ENCODE measurements at regions not wholly inside any gene's neighbourhood (a gene's known extent, or its start where the extent isn't known, plus 50 kb on each side); places are given as distances from the start of the nearest gene placed in this dataset.

DNA sequence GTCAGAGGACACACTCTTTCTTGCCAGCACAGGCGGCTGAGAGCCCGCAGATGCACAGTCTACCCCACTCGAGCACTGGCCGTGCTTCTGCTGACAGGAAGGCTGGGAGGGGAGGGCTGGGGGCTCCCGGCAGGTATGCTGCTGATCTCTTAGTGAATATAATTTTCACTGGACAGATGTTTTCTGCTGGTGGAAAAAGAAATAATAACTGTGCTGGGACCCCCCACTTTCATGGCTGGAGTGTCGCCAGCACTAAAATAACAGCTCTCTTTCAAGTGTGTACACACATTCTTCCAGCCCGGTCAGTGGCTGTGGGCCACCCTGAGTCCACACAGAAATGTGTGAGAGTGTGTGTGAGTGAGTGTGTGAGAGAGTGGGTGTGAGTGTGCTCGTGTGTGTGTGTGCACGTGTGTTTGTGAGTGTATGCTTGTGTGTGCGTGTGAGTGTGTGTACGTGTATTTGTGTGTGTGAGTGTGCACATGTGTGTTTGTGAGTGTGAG lies 167.7 kb upstream of the USP24 start:
- TF ChIP-seq ZNF274 (IDR thresholded peaks at IDR 0.05; ENCODE audit: low read depth, low read length), result no peak

GRCh38 chr1:55381983-55382382 lies 166.8 kb upstream of the USP24 start:
- TF ChIP-seq ZNF274 (IDR thresholded peaks at IDR 0.05; ENCODE audit: low read depth, low read length), result no peak
- H3K4me3 ChIP-seq (ENCODE audit: low read length), result no peak overlapping the region

More for the DNA sequence above, 167.7 kb upstream of the USP24 start:
- no peak overlapping the region for H3K4me3 ChIP-seq (ENCODE audit: low read length)

- H3K4me3 ChIP-seq (ENCODE audit: low read length), result no peak overlapping the region
- no peak for TF ChIP-seq ZNF274 (IDR thresholded peaks at IDR 0.05; ENCODE audit: low read depth, low read length)
Measured at GRCh38 chr1:55381491-55381890, 166.3 kb upstream of the USP24 start.

- no peak overlapping the region for H3K4me3 ChIP-seq (ENCODE audit: low read length)
- no peak for TF ChIP-seq ZNF274 (IDR thresholded peaks at IDR 0.05; ENCODE audit: low read depth, low read length)
Measured at GRCh38 chr1:55380355-55380970, 165.3 kb upstream of the USP24 start.

- no peak for TF ChIP-seq ZNF274 (IDR thresholded peaks at IDR 0.05; ENCODE audit: low read depth, low read length)
- no peak overlapping the region for H3K4me3 ChIP-seq (ENCODE audit: low read length)
Measured at GRCh38 chr1:55378582-55378981, 163.4 kb upstream of the USP24 start.

- no peak for TF ChIP-seq ZNF274 (IDR thresholded peaks at IDR 0.05; ENCODE audit: low read depth, low read length)
Measured at GRCh38 chr1:55376897-55377296, 161.7 kb upstream of the USP24 start.

GRCh38 chr1:55375617-55376258 lies 160.6 kb upstream of the USP24 start:
- TF ChIP-seq ZNF274 (IDR thresholded peaks at IDR 0.05; ENCODE audit: low read depth, low read length), result no peak
- H3K4me3 ChIP-seq (ENCODE audit: low read length), result no peak overlapping the region

More at GRCh38 chr1:55376897-55377296, 161.7 kb upstream of the USP24 start:
- no peak overlapping the region for H3K4me3 ChIP-seq (ENCODE audit: low read length)

DNA sequence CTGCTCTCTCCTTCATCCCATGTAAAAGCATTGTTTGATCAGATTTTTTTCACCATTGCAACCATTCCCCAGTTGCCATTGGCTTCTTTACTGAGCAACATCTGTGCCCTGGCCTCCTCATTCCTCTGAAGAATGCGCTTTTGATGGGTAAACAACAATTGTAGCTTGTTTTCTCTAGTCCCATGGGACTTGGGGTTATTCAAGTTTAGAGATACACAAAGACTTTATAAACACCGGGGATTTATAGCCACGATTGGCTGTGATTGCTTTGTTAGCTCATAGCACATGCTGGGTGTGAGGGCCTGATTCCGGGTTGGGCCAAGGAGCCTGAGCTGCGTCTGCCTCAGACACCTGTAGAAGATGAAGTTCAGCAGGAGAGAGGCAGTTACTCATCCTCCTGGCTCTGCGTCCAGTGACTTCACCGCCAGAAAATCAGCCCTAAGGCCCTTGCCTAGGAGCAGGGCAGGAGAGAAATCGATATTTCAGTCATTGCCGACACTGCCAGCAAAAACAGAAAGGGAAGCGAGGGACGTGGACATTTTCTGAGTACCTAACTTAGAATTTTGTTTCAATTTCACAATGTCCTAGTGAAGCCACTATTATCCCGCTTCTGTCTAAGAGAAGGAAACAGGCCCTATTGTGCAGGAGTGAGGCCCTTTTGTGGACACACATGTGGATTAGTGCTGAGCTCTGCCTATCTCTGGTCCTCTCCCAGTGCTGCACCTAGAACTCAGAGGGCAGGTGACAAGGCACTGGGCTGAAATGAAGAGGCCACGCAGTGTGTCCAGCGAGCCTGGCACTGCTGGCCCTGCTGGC lies 159.8 kb upstream of the USP24 start:
- no peak for TF ChIP-seq ZNF274 (IDR thresholded peaks at IDR 0.05; ENCODE audit: low read depth, low read length)
- no peak overlapping the region for H3K4me3 ChIP-seq (ENCODE audit: low read length)

DNA sequence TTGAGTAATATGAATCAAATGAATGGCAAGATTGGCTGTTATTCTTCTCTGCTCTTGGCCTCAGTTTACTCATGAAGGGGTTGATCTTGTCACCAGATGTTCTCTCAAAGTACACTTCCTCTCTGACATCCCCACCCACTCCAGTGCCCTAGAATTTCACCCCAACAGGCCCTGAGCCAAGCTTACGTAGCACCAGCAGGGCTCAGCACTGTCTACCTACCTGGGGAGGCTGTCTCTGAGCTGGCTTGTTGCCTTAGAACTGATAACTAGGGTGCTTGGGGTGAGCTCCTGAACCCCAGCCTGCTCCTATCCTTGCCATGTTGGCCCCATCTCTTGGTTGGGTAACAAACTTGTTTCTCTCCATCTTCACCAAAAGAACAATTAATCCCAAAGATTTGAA lies 159.1 kb upstream of the USP24 start:
- no peak overlapping the region for H3K4me3 ChIP-seq (ENCODE audit: low read length)
- TF ChIP-seq ZNF274 (IDR thresholded peaks at IDR 0.05; ENCODE audit: low read depth, low read length), result no peak

DNA sequence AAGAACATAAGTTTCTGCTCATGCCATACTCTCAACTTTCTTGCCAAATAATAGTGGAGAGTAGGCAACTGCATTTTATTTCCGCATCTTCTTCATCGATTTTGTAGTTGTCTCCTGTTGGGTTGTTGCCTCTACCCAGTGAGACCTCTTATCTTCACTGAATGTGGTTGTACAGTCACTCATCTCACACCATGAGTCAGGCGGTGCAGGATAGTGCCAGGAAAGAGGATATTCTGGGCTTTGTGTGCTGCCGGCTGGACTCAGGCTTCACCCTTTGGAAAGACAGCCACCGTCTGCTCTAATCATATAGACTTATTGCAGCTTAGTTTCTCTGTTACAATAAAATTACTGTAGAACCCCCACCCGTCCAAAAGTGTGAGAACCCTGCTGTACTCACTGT lies 154.3 kb upstream of the USP24 start:
- no peak overlapping the region for H3K4me3 ChIP-seq (ENCODE audit: low read length)
- no peak for TF ChIP-seq ZNF274 (IDR thresholded peaks at IDR 0.05; ENCODE audit: low read depth, low read length)

DNA sequence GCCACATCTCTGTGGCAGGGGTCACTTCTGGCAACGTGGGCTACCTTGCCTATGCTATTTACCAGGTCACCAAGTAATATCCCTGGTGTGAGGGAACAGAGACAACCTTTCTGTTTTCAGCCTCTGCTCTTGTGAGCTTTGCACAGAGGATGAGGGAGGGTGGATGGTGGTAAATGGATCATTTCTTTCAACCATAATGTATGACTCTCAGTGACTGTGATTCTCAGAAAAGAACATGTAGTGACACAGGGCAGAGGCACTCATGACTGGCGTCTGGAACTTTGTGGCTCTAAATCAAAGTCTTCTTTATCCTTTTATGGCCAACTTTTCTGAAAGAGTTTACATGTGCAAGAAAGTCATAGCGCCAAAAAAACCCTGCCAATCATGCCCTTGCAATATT lies 153.5 kb upstream of the USP24 start:
- no peak for TF ChIP-seq ZNF274 (IDR thresholded peaks at IDR 0.05; ENCODE audit: low read depth, low read length)
- H3K4me3 ChIP-seq (ENCODE audit: low read length), result no peak overlapping the region

DNA sequence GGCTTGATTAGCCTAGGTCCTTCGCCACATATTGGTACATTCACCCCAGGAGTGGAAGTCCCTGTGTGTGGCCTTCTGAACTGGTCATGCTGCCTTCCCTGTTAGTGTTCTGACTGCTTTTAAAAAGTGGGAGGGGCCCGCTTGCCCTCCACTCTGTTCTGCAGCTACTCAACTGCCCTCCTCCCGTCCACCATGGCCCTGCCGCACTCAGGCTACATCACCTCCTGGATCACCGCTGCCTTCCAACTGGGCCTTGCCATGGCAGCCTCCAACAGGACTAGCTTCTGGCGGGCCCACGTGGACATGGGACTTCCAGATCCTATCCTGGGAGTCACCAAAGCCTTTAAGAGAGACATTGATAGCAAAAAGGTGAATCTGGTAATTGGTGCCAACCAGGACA lies 152.1 kb upstream of the USP24 start:
- TF ChIP-seq ZNF274 (IDR thresholded peaks at IDR 0.05; ENCODE audit: low read depth, low read length), result no peak
- H3K4me3 ChIP-seq (ENCODE audit: low read length), result no peak overlapping the region

- TF ChIP-seq ZNF274 (IDR thresholded peaks at IDR 0.05; ENCODE audit: low read depth, low read length), result no peak
- no peak overlapping the region for H3K4me3 ChIP-seq (ENCODE audit: low read length)
Measured at GRCh38 chr1:55364216-55364615, 149.1 kb upstream of the USP24 start.

GRCh38 chr1:55363268-55363667 lies 148.1 kb upstream of the USP24 start:
- TF ChIP-seq ZNF274 (IDR thresholded peaks at IDR 0.05; ENCODE audit: low read depth, low read length), result no peak
- H3K4me3 ChIP-seq (ENCODE audit: low read length), result no peak overlapping the region

GRCh38 chr1:55362558-55362957 lies 147.4 kb upstream of the USP24 start:
- TF ChIP-seq ZNF274 (IDR thresholded peaks at IDR 0.05; ENCODE audit: low read depth, low read length), result no peak
- H3K4me3 ChIP-seq (ENCODE audit: low read length), result no peak overlapping the region

Measured in GM08714 (cell line).